HepG2 (cell line): ENCODE measurements at regions not wholly inside any gene's neighbourhood (a gene's known extent, or its start where the extent isn't known, plus 50 kb on each side); places are given as distances from the start of the nearest gene placed in this dataset.

Experiments
- ATAC-seq: fragments of 200-7000 bp; cut with Tn5 transposase; 3 replicates; pipeline ENCODE4 v1.9.1; 2020; ENCODE audit warnings: mild to moderate bottlenecking, moderate library complexity
- BruUV-seq: library from RNA; stranded (reverse); fragments of 400-500 nt; replicated peaks from 2 replicates; lab custom pipeline; 2021; lab: Mats Ljungman, UMichigan
- CTCF ChIA-PET: fragments of 300-600 bp; formaldehyde crosslinking; extraction: SDS; loops from one replicate; lab custom pipeline; 2021; ENCODE audit warnings: low total read pairs, inconsistent platforms, low intra/inter-chr PET ratio; lab: Yijun Ruan, JAX
- POLR2A ChIA-PET: fragments of 350-600 bp; sonication (Branson Sonifier 250); formaldehyde crosslinking; loops from one replicate; lab custom pipeline; 2020; ENCODE audit warnings: antibody characterized with exemption, inconsistent platforms; lab: Yijun Ruan, JAX
- DNase-seq: peaks from one replicate; pipeline ENCODE4 v3.0.0-alpha.2; 2015; ENCODE audit warnings: low spot score
- FAIRE-seq: peaks from 3 replicates; lab custom pipeline; 2011; peaks lifted over from hg19 to GRCh38; lab: Jason Lieb, UNC
- H2AFZ ChIP-seq: one replicate; pipeline ENCODE4 v1.6.1; 2011; ENCODE audit warnings: low read length, inconsistent platforms
- H3K27ac ChIP-seq: fragments of 300-600 bp; 3 replicates; pipeline ENCODE4 v1.8.0; 2011; ENCODE audit warnings: mixed run types, mild to moderate bottlenecking, mixed read lengths, low read length, inconsistent platforms; ENCODE audit not compliant: insufficient read depth; ENCODE audit errors: extremely low read length
- H3K27me3 ChIP-seq, 2 experiments: fragments of 200-600 bp in 1 of 2; 2 replicates in 1 of 2; 3 replicates in 1 of 2; pipeline versions ENCODE4 v1.6.0 to v1.8.0; 2011; ENCODE audit warnings: low read length in 2 of 2, mild to moderate bottlenecking in 2 of 2, moderate library complexity in 2 of 2, inconsistent platforms in 1 of 2; ENCODE audit not compliant: insufficient read depth in 2 of 2, control insufficient read depth in 1 of 2
- H3K36me3 ChIP-seq, 2 experiments: fragments of 200-600 bp in 1 of 2; replicated peaks in 1 of 2; 2 replicates in 1 of 2; 3 replicates in 1 of 2; pipeline versions ENCODE4 v1.5.1 to v1.8.0; 2011; ENCODE audit warnings: low read length in 2 of 2, inconsistent platforms in 1 of 2; ENCODE audit not compliant: insufficient read depth in 2 of 2, control insufficient read depth in 1 of 2
- H3K4me1 ChIP-seq: 2 replicates; pipeline ENCODE4 v1.5.1; 2012; ENCODE audit warnings: low read length, inconsistent platforms; ENCODE audit not compliant: insufficient read depth
- H3K4me2 ChIP-seq: 2 replicates; pipeline ENCODE4 v1.6.0; 2011; ENCODE audit warnings: low read depth, low read length, inconsistent platforms
- H3K4me3 ChIP-seq, 3 experiments: fragments of 200-600 bp in 1 of 3; sonication (generic), shearing (Covaris generic) in 1 of 3; replicated peaks in 1 of 3; 2 replicates each; pipeline ENCODE4 v1.5.1; 2011 to 2016; ENCODE audit warnings: low read length in 3 of 3, inconsistent platforms in 2 of 3, low read depth in 2 of 3, mild to moderate bottlenecking in 2 of 3, control low read depth in 1 of 3, mixed read lengths in 1 of 3; ENCODE audit not compliant: insufficient read depth in 1 of 3
- H3K79me2 ChIP-seq: one replicate; pipeline ENCODE4 v1.6.1; 2011; ENCODE audit warnings: low read length, inconsistent platforms; ENCODE audit not compliant: insufficient read depth
- H3K9ac ChIP-seq: 2 replicates; pipeline ENCODE4 v1.6.0; 2011; ENCODE audit warnings: mild to moderate bottlenecking, low read depth, low read length, inconsistent platforms; ENCODE audit not compliant: insufficient read depth
- H3K9me3 ChIP-seq: 2 replicates; pipeline ENCODE4 v1.5.1; 2012; ENCODE audit warnings: mild to moderate bottlenecking, low read length
- H4K20me1 ChIP-seq: 2 replicates; pipeline ENCODE4 v1.6.0; 2011; ENCODE audit warnings: inconsistent platforms, mild to moderate bottlenecking, low read length, moderate library complexity; ENCODE audit not compliant: insufficient read depth
- BHLHE40 ChIP-seq: IDR thresholded peaks from 2 replicates; pipeline ENCODE4 v1.6.1; 2011; ENCODE audit warnings: low read length, improper control_type of control experiment
- CBX2 ChIP-seq, 2 experiments: fragments of 200-600 bp in 1 of 2; sonication (generic); formaldehyde crosslinking in 1 of 2; IDR thresholded peaks; 2 replicates each; pipeline versions ENCODE4 v1.7.0 to v1.8.1; 2018 to 2022; ENCODE audit warnings: low read depth in 2 of 2, low read length in 1 of 2, mild to moderate bottlenecking in 1 of 2, missing genetic modification reagents in 1 of 2
- FOXJ3 ChIP-seq: sonication (generic); formaldehyde crosslinking; IDR thresholded peaks from 2 replicates; pipeline ENCODE4 v1.4.0; 2020; ENCODE audit warnings: missing genetic modification reagents, mild to moderate bottlenecking, borderline replicate concordance
- HOXA5 ChIP-seq: sonication (generic); formaldehyde crosslinking; IDR thresholded peaks from 2 replicates; pipeline ENCODE4 v1.4.0; 2020; ENCODE audit warnings: missing genetic modification reagents
- KLF9 ChIP-seq: IDR thresholded peaks from 2 replicates; pipeline ENCODE4 v1.6.1; 2016; ENCODE audit warnings: low read depth
- ONECUT2 ChIP-seq: sonication (generic); formaldehyde crosslinking; IDR thresholded peaks from 2 replicates; pipeline ENCODE4 v1.4.0; 2020; ENCODE audit warnings: missing genetic modification reagents
- PLRG1 ChIP-seq: fragments of 450-650 bp; conservative IDR thresholded peaks from 2 replicates; pipeline ENCODE4 v1.6.1; 2016
- TCF12 ChIP-seq, 2 experiments: fragments of 450-650 bp in 1 of 2; sonication (generic) in 1 of 2; formaldehyde crosslinking in 1 of 2; IDR thresholded peaks; 2 replicates each; pipeline versions ENCODE4 v1.6.1 to v1.8.0; 2017 to 2022; ENCODE audit warnings: antibody characterized with exemption in 1 of 2, mild to moderate bottlenecking in 1 of 2, missing genetic modification reagents in 1 of 2, moderate library complexity in 1 of 2
- THYN1 ChIP-seq: sonication (generic); formaldehyde crosslinking; IDR thresholded peaks from 2 replicates; pipeline ENCODE4 v1.8.1; 2023; ENCODE audit warnings: low read depth, mild to moderate bottlenecking, moderate library complexity, missing genetic modification reagents, borderline replicate concordance
- ZNF101 ChIP-seq: sonication (generic); formaldehyde crosslinking; IDR thresholded peaks from 2 replicates; pipeline ENCODE4 v1.4.0; 2020; ENCODE audit warnings: mild to moderate bottlenecking, low read depth, missing genetic modification reagents, borderline replicate concordance
- ZNF335 ChIP-seq: sonication (generic); formaldehyde crosslinking; IDR thresholded peaks from 2 replicates; pipeline ENCODE4 v1.4.0; 2020; ENCODE audit warnings: missing genetic modification reagents
- ZNF652 ChIP-seq: IDR thresholded peaks from 2 replicates; pipeline ENCODE4 v1.6.1; 2016; ENCODE audit warnings: low read depth, borderline replicate concordance
- ZNF850 ChIP-seq: sonication (generic); formaldehyde crosslinking; conservative IDR thresholded peaks from 2 replicates; pipeline ENCODE4 v1.9.0; 2021; ENCODE audit warnings: mild to moderate bottlenecking, missing genetic modification reagents
- WGBS: methylation state at CpG from one replicate; pipeline ENCODE4 v1.1.6; 2017; ENCODE audit warnings: low lambda C conversion rate; 5-methylcytosine and 5-hydroxymethylcytosine counted together
- in situ Hi-C: cut with HindIII; loops from 2 replicates; pipeline ENCODE4 v1.10.0; 2017; ENCODE audit warnings: low pct_unique_long_range_greater_than_20kb; ENCODE audit not compliant: extremely low pct_ligation_motif_present
- intact Hi-C: fragments of 100-400 bp; cut with micrococcal nuclease; formaldehyde crosslinking; loops from one replicate; pipeline ENCODE4 v1.10.0; 2022; ENCODE audit not compliant: unreplicated experiment
- TF ChIP-seq, protein P1 (sequence below), 2 experiments: sonication (generic) in 1 of 2; formaldehyde crosslinking in 1 of 2; IDR thresholded peaks; 2 replicates each; pipeline versions ENCODE4 v1.4.0 to v1.6.1; 2018 to 2020; ENCODE audit warnings: missing genetic modification reagents in 2 of 2, borderline replicate concordance in 1 of 2, low read depth in 1 of 2, mild to moderate bottlenecking in 1 of 2, missing biosample characterization in 1 of 2
- TF ChIP-seq, protein P2 (sequence below): sonication (generic); formaldehyde crosslinking; IDR thresholded peaks from 2 replicates; pipeline ENCODE4 v1.8.0; 2022; ENCODE audit warnings: missing genetic modification reagents, mild to moderate bottlenecking, borderline replicate concordance
- TF ChIP-seq, protein P3 (sequence below): IDR thresholded peaks from 2 replicates; pipeline ENCODE4 v1.6.1; 2012; ENCODE audit warnings: low read depth, low read length, improper control_type of control experiment

DNA sequence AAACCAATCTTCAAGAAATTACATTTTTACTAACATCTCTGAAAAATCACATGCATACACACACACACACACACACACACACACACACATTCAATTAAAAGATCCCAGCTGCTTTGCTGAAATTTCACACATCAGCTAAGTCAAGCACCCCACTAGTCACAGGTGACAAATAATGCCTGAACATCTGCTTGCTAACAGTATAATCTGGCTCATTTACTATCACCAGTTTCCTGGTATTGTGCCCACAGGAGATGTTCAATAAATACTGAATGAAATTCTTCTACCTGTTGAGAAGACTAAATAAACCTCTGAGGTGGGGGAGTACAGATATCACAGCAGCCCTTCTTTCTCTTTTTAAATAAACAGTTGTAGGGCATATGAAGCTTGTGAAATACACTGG is 994.0 kb downstream of the ARAP2 start:
- CTCF ChIA-PET, result no interaction called here
- TF ChIP-seq BHLHE40, result no peak
- no peak for TF ChIP-seq ZNF101 (CRISPR knock-in tag)
- TF ChIP-seq ONECUT2, result no peak
- TF ChIP-seq CBX2 (IDR thresholded peaks at IDR 0.05; ENCODE audit: low read depth, low read length), result no peak
- TF ChIP-seq CBX2 (CRISPR knock-in tag; IDR thresholded peaks at IDR 0.05; ENCODE audit: low read depth), result no peak
- no peak for TF ChIP-seq FOXJ3
- no peak for TF ChIP-seq ZNF335 (CRISPR knock-in tag)
- no peak for TF ChIP-seq ZNF652
- Histone ChIP-seq H3K36me3 (no peaks in the 10 kb centered on the region), H2AFZ (no peak overlapping the region), H3K79me2 (no peaks in the 10 kb centered on the region), H3K27ac (no peak overlapping the region), H3K4me1 (no peaks in the 10 kb centered on the region), H3K4me3 (no peak overlapping the region), H3K9ac (no peak overlapping the region), H3K9me3 (no peaks in the 10 kb centered on the region), H3K4me2 (no peak overlapping the region), H3K27me3 (no peaks in the 10 kb centered on the region), H4K20me1 (no peaks in the 10 kb centered on the region)
- no peak for ATAC-seq
- in situ Hi-C loops (no loop called here), intact Hi-C loops (no loop called here)
- POLR2A ChIA-PET, result no interaction called here
- no peak for FAIRE-seq
- BruUV-seq, result no TSS peak
- no peak for DNase-seq

- 0% methylated on average over 1 of the region's 1 CpG for WGBS
- ATAC-seq (no peak), DNase-seq (no peak), FAIRE-seq (no peak)
- no peak overlapping the region for H2AFZ ChIP-seq
- intact Hi-C loops (no loop called here), in situ Hi-C loops (no loop called here)
- ChIA-PET POLR2A (no interaction called here), CTCF (no interaction called here)
- no peak overlapping the region for H3K4me3 ChIP-seq
- TF ChIP-seq TCF12 (IDR thresholded peaks at IDR 0.05) (no peak), TCF12 (CRISPR knock-in tag; IDR thresholded peaks at IDR 0.05) (no peak), THYN1 (no peak), ZNF850 (no peak), PLRG1 (no peak), HOXA5 (CRISPR knock-in tag) (no peak), KLF9 (CRISPR knock-in tag) (no peak)
- TF ChIP-seq, protein P1, sequence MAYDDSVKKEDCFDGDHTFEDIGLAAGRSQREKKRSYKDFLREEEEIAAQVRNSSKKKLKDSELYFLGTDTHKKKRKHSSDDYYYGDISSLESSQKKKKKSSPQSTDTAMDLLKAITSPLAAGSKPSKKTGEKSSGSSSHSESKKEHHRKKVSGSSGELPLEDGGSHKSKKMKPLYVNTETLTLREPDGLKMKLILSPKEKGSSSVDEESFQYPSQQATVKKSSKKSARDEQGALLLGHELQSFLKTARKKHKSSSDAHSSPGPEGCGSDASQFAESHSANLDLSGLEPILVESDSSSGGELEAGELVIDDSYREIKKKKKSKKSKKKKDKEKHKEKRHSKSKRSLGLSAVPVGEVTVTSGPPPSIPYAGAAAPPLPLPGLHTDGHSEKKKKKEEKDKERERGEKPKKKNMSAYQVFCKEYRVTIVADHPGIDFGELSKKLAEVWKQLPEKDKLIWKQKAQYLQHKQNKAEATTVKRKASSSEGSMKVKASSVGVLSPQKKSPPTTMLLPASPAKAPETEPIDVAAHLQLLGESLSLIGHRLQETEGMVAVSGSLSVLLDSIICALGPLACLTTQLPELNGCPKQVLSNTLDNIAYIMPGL (CRISPR knock-in tag; IDR thresholded peaks at IDR 0.05; ENCODE audit: borderline replicate concordance in 1 of 2, low read depth in 1 of 2), result no peak
- TF ChIP-seq, protein P2, sequence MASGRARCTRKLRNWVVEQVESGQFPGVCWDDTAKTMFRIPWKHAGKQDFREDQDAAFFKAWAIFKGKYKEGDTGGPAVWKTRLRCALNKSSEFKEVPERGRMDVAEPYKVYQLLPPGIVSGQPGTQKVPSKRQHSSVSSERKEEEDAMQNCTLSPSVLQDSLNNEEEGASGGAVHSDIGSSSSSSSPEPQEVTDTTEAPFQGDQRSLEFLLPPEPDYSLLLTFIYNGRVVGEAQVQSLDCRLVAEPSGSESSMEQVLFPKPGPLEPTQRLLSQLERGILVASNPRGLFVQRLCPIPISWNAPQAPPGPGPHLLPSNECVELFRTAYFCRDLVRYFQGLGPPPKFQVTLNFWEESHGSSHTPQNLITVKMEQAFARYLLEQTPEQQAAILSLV (CRISPR knock-in tag), result no peak
- TF ChIP-seq, protein P3, sequence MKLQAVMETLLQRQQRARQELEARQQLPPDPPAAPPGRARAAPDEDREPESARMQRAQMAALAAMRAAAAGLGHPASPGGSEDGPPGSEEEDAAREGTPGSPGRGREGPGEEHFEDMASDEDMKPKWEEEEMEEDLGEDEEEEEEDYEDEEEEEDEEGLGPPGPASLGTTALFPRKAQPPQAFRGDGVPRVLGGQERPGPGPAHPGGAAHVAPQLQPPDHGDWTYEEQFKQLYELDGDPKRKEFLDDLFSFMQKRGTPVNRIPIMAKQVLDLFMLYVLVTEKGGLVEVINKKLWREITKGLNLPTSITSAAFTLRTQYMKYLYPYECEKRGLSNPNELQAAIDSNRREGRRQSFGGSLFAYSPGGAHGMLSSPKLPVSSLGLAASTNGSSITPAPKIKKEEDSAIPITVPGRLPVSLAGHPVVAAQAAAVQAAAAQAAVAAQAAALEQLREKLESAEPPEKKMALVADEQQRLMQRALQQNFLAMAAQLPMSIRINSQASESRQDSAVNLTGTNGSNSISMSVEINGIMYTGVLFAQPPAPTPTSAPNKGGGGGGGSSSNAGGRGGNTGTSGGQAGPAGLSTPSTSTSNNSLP, result no peak
- H3K79me2 ChIP-seq, result no peaks in the 10 kb centered on the region
- H3K4me1 ChIP-seq, result no peaks in the 10 kb centered on the region
- no peaks in the 10 kb centered on the region for H3K27me3 ChIP-seq
- no peaks in the 10 kb centered on the region for H3K9me3 ChIP-seq
- H3K4me2 ChIP-seq, result no peak overlapping the region
- no peak overlapping the region for H3K27ac ChIP-seq
- no peaks in the 10 kb centered on the region for H4K20me1 ChIP-seq
- no peak overlapping the region for H3K9ac ChIP-seq
- no TSS peak for BruUV-seq
- H3K36me3 ChIP-seq, result no peaks in the 10 kb centered on the region
Measured at GRCh38 chr4:35250761-35251160, 993.6 kb downstream of the ARAP2 start.
